ENCODE measurements at regions not wholly inside any gene's neighbourhood (a gene's known extent, or its start where the extent isn't known, plus 50 kb on each side); places are given as distances from the start of the nearest gene placed in this dataset.

GRCh38 chr5:82622205-82622604 lies 344.1 kb upstream of the RPS23 start:
- Histone ChIP-seq H3K4me3 (ENCODE audit: low read depth in 1 of 2, low read length in 2 of 2) (no peak overlapping the region), H2AFZ (ENCODE audit: low read depth, low read length) (no peak overlapping the region), H3K9ac (ENCODE audit: low read depth, low read length) (no peak overlapping the region), H4K20me1 (ENCODE audit: insufficient read depth, low read length) (no peaks in the 10 kb centered on the region), H3K9me3 (ENCODE audit: insufficient read depth, low read length, severe bottlenecking) (no peaks in the 10 kb centered on the region), H3K27ac (ENCODE audit: low read length) (peak overlapping the region; percentile 77; the same call in 1 of the 2 replicates), H3K4me1 (ENCODE audit: insufficient read depth, low read length) (peaks cover 43% of the 10 kb centered on the region), H3K27me3 (ENCODE audit: insufficient read depth, low read length, poor library complexity) (no peaks in the 10 kb centered on the region), H3K79me2 (ENCODE audit: insufficient read depth, low read length) (no peaks in the 10 kb centered on the region), H3K4me2 (ENCODE audit: insufficient read depth, low read length) (no peak overlapping the region), H3K36me3 (ENCODE audit: insufficient read depth, low read length) (no peaks in the 10 kb centered on the region)
- TF ChIP-seq CTCF (IDR thresholded peaks at IDR 0.05; ENCODE audit: borderline replicate concordance, extremely low read depth, low read length, poor library complexity, severe bottlenecking) (no peak), EZH2 (IDR thresholded peaks at IDR 0.05; ENCODE audit: borderline replicate concordance, low read depth, low read length, severe bottlenecking) (no peak)
- ATAC-seq (ENCODE audit: insufficient read depth, low read depth): no peak
- DNase-seq: no peak

GRCh38 chr5:82620957-82621600 lies 342.9 kb upstream of the RPS23 start:
- H3K9me3 ChIP-seq (ENCODE audit: insufficient read depth, low read length, severe bottlenecking): no peaks in the 10 kb centered on the region
- TF ChIP-seq CTCF (IDR thresholded peaks at IDR 0.05; ENCODE audit: borderline replicate concordance, extremely low read depth, low read length, poor library complexity, severe bottlenecking) (no peak), EZH2 (IDR thresholded peaks at IDR 0.05; ENCODE audit: borderline replicate concordance, low read depth, low read length, severe bottlenecking) (no peak)
- H3K36me3 ChIP-seq (ENCODE audit: insufficient read depth, low read length): no peaks in the 10 kb centered on the region
- peak; percentile 76 for DNase-seq
- H3K4me2 ChIP-seq (ENCODE audit: insufficient read depth, low read length): peak overlapping the region; percentile 61
- H4K20me1 ChIP-seq (ENCODE audit: insufficient read depth, low read length): no peaks in the 10 kb centered on the region
- H3K4me3 ChIP-seq (ENCODE audit: low read depth in 1 of 2, low read length in 2 of 2): peak overlapping the region in 1 of 2 experiments; percentile 29; a peak in 2 of 4 replicates
- peak overlapping the region; percentile 46; the same call in 1 of the 2 replicates for H2AFZ ChIP-seq (ENCODE audit: low read depth, low read length)
- no peaks in the 10 kb centered on the region for H3K27me3 ChIP-seq (ENCODE audit: insufficient read depth, low read length, poor library complexity)
- peak; percentile 99 for ATAC-seq (ENCODE audit: insufficient read depth, low read depth)
- peak overlapping the region; percentile 27 for H3K9ac ChIP-seq (ENCODE audit: low read depth, low read length)
- H3K27ac ChIP-seq (ENCODE audit: low read length): peak overlapping the region; percentile 77
- peaks cover 37% of the 10 kb centered on the region for H3K4me1 ChIP-seq (ENCODE audit: insufficient read depth, low read length)
- no peaks in the 10 kb centered on the region for H3K79me2 ChIP-seq (ENCODE audit: insufficient read depth, low read length)

GRCh38 chr5:82619097-82619496 lies 340.9 kb upstream of the RPS23 start:
- Histone ChIP-seq H3K9ac (ENCODE audit: low read depth, low read length) (no peak overlapping the region), H3K4me1 (ENCODE audit: insufficient read depth, low read length) (peaks cover 37% of the 10 kb centered on the region), H3K27ac (ENCODE audit: low read length) (no peak overlapping the region), H3K9me3 (ENCODE audit: insufficient read depth, low read length, severe bottlenecking) (no peaks in the 10 kb centered on the region), H3K79me2 (ENCODE audit: insufficient read depth, low read length) (no peaks in the 10 kb centered on the region), H2AFZ (ENCODE audit: low read depth, low read length) (no peak overlapping the region), H3K27me3 (ENCODE audit: insufficient read depth, low read length, poor library complexity) (no peaks in the 10 kb centered on the region), H3K4me2 (ENCODE audit: insufficient read depth, low read length) (no peak overlapping the region), H4K20me1 (ENCODE audit: insufficient read depth, low read length) (no peaks in the 10 kb centered on the region), H3K36me3 (ENCODE audit: insufficient read depth, low read length) (no peaks in the 10 kb centered on the region), H3K4me3 (ENCODE audit: low read depth in 1 of 2, low read length in 2 of 2) (no peak overlapping the region)
- ATAC-seq (ENCODE audit: insufficient read depth, low read depth): no peak
- TF ChIP-seq CTCF (IDR thresholded peaks at IDR 0.05; ENCODE audit: borderline replicate concordance, extremely low read depth, low read length, poor library complexity, severe bottlenecking) (no peak), EZH2 (IDR thresholded peaks at IDR 0.05; ENCODE audit: borderline replicate concordance, low read depth, low read length, severe bottlenecking) (no peak)
- no peak for DNase-seq

Measured in DND-41 (cell line).